Body of pancreas (tissue), 4 donors: ENCODE measurements at regions not wholly inside any gene's neighbourhood (a gene's known extent, or its start where the extent isn't known, plus 50 kb on each side); places are given as distances from the start of the nearest gene placed in this dataset.
A peak's percentile ranks its signal among the peaks of the same experiment; 100 is the strongest.

Source experiments
- ATAC-seq: fragments of 150-250 bp; one replicate; pipeline ENCODE4 v1.9.1; 2016
- DNase-seq, 4 donors: peaks; one replicate each; pipeline ENCODE4 v3.0.0-alpha.2; 2019
- H3K27ac ChIP-seq, 4 donors: fragments of 200-600 bp; sonication (generic); 1 replicate in 3 of 4; 2 replicates in 1 of 4; pipeline versions ENCODE4 v1.5.1 to v1.6.1; 2016 to 2019; ENCODE audit warnings: mild to moderate bottlenecking in 1 of 4, mixed read lengths in 1 of 4, moderate library complexity in 1 of 4
- H3K27me3 ChIP-seq, 2 donors: fragments of 200-600 bp; sonication (generic); one replicate each; pipeline ENCODE4 v1.6.0; 2016; ENCODE audit warnings: mild to moderate bottlenecking in 1 of 2
- H3K36me3 ChIP-seq, 2 donors: fragments of 200-600 bp; sonication (generic); replicated peaks in 1 of 2; 2 replicates each; pipeline ENCODE4 v1.5.1; 2016; ENCODE audit warnings: low read depth in 2 of 2; ENCODE audit not compliant: insufficient read depth in 1 of 2
- H3K4me1 ChIP-seq: fragments of 200-600 bp; sonication (generic); one replicate; pipeline ENCODE4 v1.6.0; 2016
- H3K4me3 ChIP-seq, 2 donors: fragments of 200-600 bp; sonication (generic); 1 replicate in 1 of 2; 2 replicates in 1 of 2; pipeline ENCODE4 v1.5.1; 2016 to 2019
- H3K9me3 ChIP-seq, 3 donors: fragments of 200-600 bp; sonication (generic); 1 replicate in 2 of 3; 2 replicates in 1 of 3; pipeline ENCODE4 v1.5.1; 2016
- CTCF ChIP-seq, 7 experiments: fragments of 450-650 bp in 4 of 7; fragments of 200-600 bp in 3 of 7; sonication (generic) in 3 of 7; IDR thresholded peaks; one replicate each; pipeline ENCODE4 v1.5.1; 2016 to 2019; ENCODE audit warnings: antibody characterized with exemption in 7 of 7
- POLR2A ChIP-seq, 3 donors: fragments of 450-650 bp; IDR thresholded peaks; one replicate each; pipeline ENCODE4 v1.6.1; 2016; ENCODE audit warnings: antibody characterized with exemption in 3 of 3, mild to moderate bottlenecking in 2 of 3
- WGBS, 2 donors: methylation state at CpG; one replicate each; pipeline ENCODE4 v1.1.5; 2017; 5-methylcytosine and 5-hydroxymethylcytosine counted together
- intact Hi-C: fragments of 100-400 bp; cut with DNase I; formaldehyde crosslinking; loops from one replicate; pipeline ENCODE4 v1.15.1; 2023

GRCh38 chr16:86070971-86071370 is 172.0 kb downstream of the IRF8 start:
- H3K27ac ChIP-seq: no peak overlapping the region
- intact Hi-C loops: loop anchor here (5.0 kb wide), 1 partner anchor 446 kb away; no protein-coding TSS in a partner anchor
- 60 to 68% methylated on average over 6 to 7 of the region's 7 CpGs for WGBS, 2 donors

GRCh38 chr16:86071611-86072240 is 172.8 kb downstream of the IRF8 start:
- whole genome bisulfite sequencing, 2 donors: 73 to 76% methylated on average over 12 of the region's 12 CpGs
- no peak for ATAC-seq
- no peak overlapping the region for H3K27ac ChIP-seq
- no peak overlapping the region for H3K4me3 ChIP-seq
- H3K4me1 ChIP-seq: no peaks in the 10 kb centered on the region
- no peaks in the 10 kb centered on the region for H3K9me3 ChIP-seq
- no peaks in the 10 kb centered on the region for H3K27me3 ChIP-seq
- DNase-seq: no peak
- intact Hi-C loops: loop anchor here (5.0 kb wide), 1 partner anchor 446 kb away; no protein-coding TSS in a partner anchor
- no peak for TF ChIP-seq POLR2A (IDR thresholded peaks at IDR 0.05)
- no peak for TF ChIP-seq CTCF (IDR thresholded peaks at IDR 0.05)
- no peaks in the 10 kb centered on the region for H3K36me3 ChIP-seq

More at GRCh38 chr16:86070971-86071370, 172.0 kb downstream of the IRF8 start:
- no peak for DNase-seq
- Histone ChIP-seq H3K27me3 (no peaks in the 10 kb centered on the region), H3K4me1 (no peaks in the 10 kb centered on the region), H3K9me3 (no peaks in the 10 kb centered on the region), H3K36me3 (no peaks in the 10 kb centered on the region), H3K4me3 (no peak overlapping the region)
- no peak for TF ChIP-seq POLR2A (IDR thresholded peaks at IDR 0.05)
- no peak for TF ChIP-seq CTCF (IDR thresholded peaks at IDR 0.05)
- no peak for ATAC-seq

GRCh38 chr16:86072328-86073102 is 173.6 kb downstream of the IRF8 start:
- intact Hi-C loops: loop anchor here (5.0 kb wide), 1 partner anchor 445 kb away; no protein-coding TSS in a partner anchor
- DNase-seq: peak; percentile 67 to 76 (median 73)
- H3K4me1 ChIP-seq: no peaks in the 10 kb centered on the region
- H3K9me3 ChIP-seq: no peaks in the 10 kb centered on the region
- 38 to 42% methylated on average over 21 of the region's 21 CpGs for WGBS, 2 donors
- H3K27ac ChIP-seq: no peak overlapping the region
- ATAC-seq: peak; percentile 58
- no peaks in the 10 kb centered on the region for H3K36me3 ChIP-seq
- H3K4me3 ChIP-seq: no peak overlapping the region
- TF ChIP-seq POLR2A (IDR thresholded peaks at IDR 0.05): no peak
- peak; percentile 63 to 83 (median 77) for TF ChIP-seq CTCF (IDR thresholded peaks at IDR 0.05)
- no peaks in the 10 kb centered on the region for H3K27me3 ChIP-seq

GRCh38 chr16:86073103-86073625 is 174.2 kb downstream of the IRF8 start:
- H3K27me3 ChIP-seq: no peaks in the 10 kb centered on the region
- intact Hi-C loops: loop anchor here (5.0 kb wide), 1 partner anchor 444 kb away; no protein-coding TSS in a partner anchor
- 42 to 46% methylated on average over 10 to 11 of the region's 11 CpGs for WGBS, 2 donors
- H3K4me1 ChIP-seq: no peaks in the 10 kb centered on the region
- ATAC-seq: no peak
- TF ChIP-seq POLR2A (IDR thresholded peaks at IDR 0.05) (no peak), CTCF (IDR thresholded peaks at IDR 0.05) (peak in 1 of 7 experiments; percentile 14)
- no peaks in the 10 kb centered on the region for H3K36me3 ChIP-seq
- H3K4me3 ChIP-seq: no peak overlapping the region
- no peak overlapping the region for H3K27ac ChIP-seq
- H3K9me3 ChIP-seq: no peaks in the 10 kb centered on the region
- peak in 1 of 4 donors; percentile 6 for DNase-seq
